ENCODE measurements at regions not wholly inside any gene's neighbourhood (a gene's known extent, or its start where the extent isn't known, plus 50 kb on each side); places are given as distances from the start of the nearest gene placed in this dataset.

- Histone ChIP-seq H3K4me1 (ENCODE audit: low read length) (no peaks in the 10 kb centered on the region), H3K9me2 (replicated peaks; ENCODE audit: insufficient read depth, low read length) (no peaks in the 10 kb centered on the region; the same call in 1 of the 2 replicates), H4K20me1 (ENCODE audit: insufficient read depth, low read length) (no peaks in the 10 kb centered on the region), H3K27me3 (replicated peaks; ENCODE audit: insufficient read depth, low read length) (no peaks in the 10 kb centered on the region), H2AFZ (ENCODE audit: low read length) (no peak overlapping the region), H3K4me2 (ENCODE audit: low read depth, low read length) (no peak overlapping the region), H3K36me3 (replicated peaks; ENCODE audit: insufficient read depth, low read length) (no peaks in the 10 kb centered on the region), H3K9me3 (replicated peaks; ENCODE audit: insufficient read depth, low read length) (no peaks in the 10 kb centered on the region), H3K4me3 (ENCODE audit: low read length) (no peak overlapping the region), H3K9ac (ENCODE audit: low read length) (no peak overlapping the region), H3K79me2 (ENCODE audit: low read length) (no peaks in the 10 kb centered on the region), H3K27ac (ENCODE audit: low read length) (no peak overlapping the region), H3F3A (ENCODE audit: insufficient read depth, low read length) (no peaks in the 10 kb centered on the region)
- TF ChIP-seq EZH2 (optimal IDR thresholded peaks at IDR 0.05; ENCODE audit: low read depth, low read length) (no peak), CTCF (IDR thresholded peaks at IDR 0.05; ENCODE audit: low read length) (no peak), EZH2phosphoT487 (IDR thresholded peaks at IDR 0.05; ENCODE audit: low read length) (no peak)
- DNase-seq, result no peak
Observed at GRCh38 chr4:180423712-180424057, 1819.5 kb upstream of the TENM3 start.

DNA sequence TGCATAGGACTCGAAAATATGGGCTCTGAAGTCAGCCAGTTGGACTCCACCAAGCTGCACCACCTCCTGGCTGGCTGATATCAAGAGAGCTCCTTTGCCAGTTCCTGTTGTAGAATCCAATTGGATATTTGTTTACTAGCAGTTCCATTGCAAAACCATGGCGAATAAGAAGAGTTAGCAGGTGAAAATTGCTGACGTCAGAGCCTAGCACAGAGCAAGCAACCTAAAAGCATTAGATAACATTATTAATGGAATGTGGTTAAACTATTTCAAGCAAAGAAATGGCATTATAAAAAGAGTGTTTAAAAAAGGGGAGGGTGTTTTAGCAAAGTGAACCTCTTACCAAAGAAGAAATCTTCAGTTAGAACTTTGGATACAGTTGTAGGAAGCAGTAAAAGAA lies 1816.3 kb upstream of the TENM3 start:
- no peaks in the 10 kb centered on the region; the same call in 1 of the 2 replicates for H3K9me2 ChIP-seq (replicated peaks; ENCODE audit: insufficient read depth, low read length)
- H3K27me3 ChIP-seq (replicated peaks; ENCODE audit: insufficient read depth, low read length), result no peaks in the 10 kb centered on the region
- H3K4me3 ChIP-seq (ENCODE audit: low read length), result no peak overlapping the region
- no peaks in the 10 kb centered on the region for H3K4me1 ChIP-seq (ENCODE audit: low read length)
- H2AFZ ChIP-seq (ENCODE audit: low read length), result no peak overlapping the region
- no peaks in the 10 kb centered on the region for H3K9me3 ChIP-seq (replicated peaks; ENCODE audit: insufficient read depth, low read length)
- H3K27ac ChIP-seq (ENCODE audit: low read length), result no peak overlapping the region
- H3K9ac ChIP-seq (ENCODE audit: low read length), result no peak overlapping the region
- DNase-seq, result no peak
- H3K36me3 ChIP-seq (replicated peaks; ENCODE audit: insufficient read depth, low read length), result no peaks in the 10 kb centered on the region
- H3K4me2 ChIP-seq (ENCODE audit: low read depth, low read length), result no peak overlapping the region
- TF ChIP-seq EZH2phosphoT487 (IDR thresholded peaks at IDR 0.05; ENCODE audit: low read length), result no peak
- no peak for TF ChIP-seq EZH2 (optimal IDR thresholded peaks at IDR 0.05; ENCODE audit: low read depth, low read length)
- no peak for TF ChIP-seq CTCF (IDR thresholded peaks at IDR 0.05; ENCODE audit: low read length)
- H3K79me2 ChIP-seq (ENCODE audit: low read length), result no peaks in the 10 kb centered on the region
- H4K20me1 ChIP-seq (ENCODE audit: insufficient read depth, low read length), result no peaks in the 10 kb centered on the region
- no peaks in the 10 kb centered on the region for H3F3A ChIP-seq (ENCODE audit: insufficient read depth, low read length)

DNA sequence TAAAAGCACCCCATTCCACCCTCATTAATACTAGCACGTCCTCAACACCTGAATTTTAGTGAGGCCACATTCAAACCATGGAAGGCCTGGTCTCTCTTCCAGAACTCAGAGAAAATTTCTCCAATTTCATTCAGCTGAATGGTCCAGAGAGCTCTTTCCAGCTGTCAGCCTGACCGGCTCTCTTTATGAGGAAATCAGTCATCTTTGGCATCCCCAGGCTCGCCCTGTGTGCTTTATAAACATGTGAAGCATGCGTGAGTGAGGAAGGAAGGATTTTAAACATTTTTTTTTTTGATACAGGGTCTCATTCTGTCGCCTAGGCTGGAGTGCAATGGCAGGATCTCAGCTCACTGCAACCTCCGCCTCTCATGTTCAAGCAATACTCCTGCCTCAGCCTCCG lies 1812.9 kb upstream of the TENM3 start:
- Histone ChIP-seq H3K9me2 (replicated peaks; ENCODE audit: insufficient read depth, low read length) (no peaks in the 10 kb centered on the region; the same call in 1 of the 2 replicates), H3K9me3 (replicated peaks; ENCODE audit: insufficient read depth, low read length) (no peaks in the 10 kb centered on the region), H3F3A (ENCODE audit: insufficient read depth, low read length) (no peaks in the 10 kb centered on the region), H3K36me3 (replicated peaks; ENCODE audit: insufficient read depth, low read length) (no peaks in the 10 kb centered on the region), H3K4me1 (ENCODE audit: low read length) (no peaks in the 10 kb centered on the region), H3K4me2 (ENCODE audit: low read depth, low read length) (no peak overlapping the region), H3K9ac (ENCODE audit: low read length) (no peak overlapping the region), H3K79me2 (ENCODE audit: low read length) (no peaks in the 10 kb centered on the region), H3K4me3 (ENCODE audit: low read length) (no peak overlapping the region), H2AFZ (ENCODE audit: low read length) (no peak overlapping the region), H3K27ac (ENCODE audit: low read length) (no peak overlapping the region), H4K20me1 (ENCODE audit: insufficient read depth, low read length) (no peaks in the 10 kb centered on the region), H3K27me3 (replicated peaks; ENCODE audit: insufficient read depth, low read length) (no peaks in the 10 kb centered on the region)
- no peak for DNase-seq
- TF ChIP-seq EZH2 (optimal IDR thresholded peaks at IDR 0.05; ENCODE audit: low read depth, low read length) (no peak), EZH2phosphoT487 (IDR thresholded peaks at IDR 0.05; ENCODE audit: low read length) (no peak), CTCF (IDR thresholded peaks at IDR 0.05; ENCODE audit: low read length) (no peak)

All from MM.1S (cell line).